Stimulated activated naive CD8-positive, alpha-beta T cell treated with anti-CD3 and anti-CD28 coated beads, Interleukin-15, Interleukin-2, amounts not matched to agents 100 ng/mL and 50 ng/mL, for 24 hours (primary cell): ENCODE measurements at regions not wholly inside any gene's neighbourhood (a gene's known extent, or its start where the extent isn't known, plus 50 kb on each side); places are given as distances from the start of the nearest gene placed in this dataset.
"Not testable (repeated sequence)": the region's sequence is repeated elsewhere in the genome, so short reads cannot be mapped to it uniquely, and the experiment has no call there.

Experiments used
- H3K27ac Mint-ChIP-seq: one replicate; pipeline ENCODE4 v1.8.0; 2021; ENCODE audit warnings: mild to moderate bottlenecking, mixed read lengths
- H3K27me3 Mint-ChIP-seq: one replicate; pipeline ENCODE4 v1.8.0; 2021; ENCODE audit warnings: mixed read lengths
- H3K36me3 Mint-ChIP-seq: one replicate; pipeline ENCODE4 v1.8.0; 2021; ENCODE audit warnings: low read depth, mixed read lengths
- H3K4me1 Mint-ChIP-seq: one replicate; pipeline ENCODE4 v1.8.0; 2021; ENCODE audit warnings: low read depth, mixed read lengths
- H3K4me3 Mint-ChIP-seq: one replicate; pipeline ENCODE4 v1.8.0; 2021; ENCODE audit warnings: mild to moderate bottlenecking, mixed read lengths
- H3K9me3 Mint-ChIP-seq: one replicate; pipeline ENCODE4 v1.8.0; 2021; ENCODE audit warnings: mixed read lengths

GRCh38 chr16:26475596-26475995 lies 591.1 kb upstream of the C16orf82 start:
- Mint-ChIP-seq H3K27me3 (peaks cover 7% of the 10 kb centered on the region), H3K9me3 (peaks cover 11% of the 10 kb centered on the region), H3K36me3 (no peaks in the 10 kb centered on the region), H3K4me1 (no peaks in the 10 kb centered on the region), H3K27ac (no peak overlapping the region), H3K4me3 (no peak overlapping the region)

- no peak overlapping the region for H3K27ac Mint-ChIP-seq
- H3K9me3 Mint-ChIP-seq = no peaks in the 10 kb centered on the region
- H3K4me1 Mint-ChIP-seq = no peaks in the 10 kb centered on the region
- H3K27me3 Mint-ChIP-seq = peaks cover 26% of the 10 kb centered on the region
- no peaks in the 10 kb centered on the region for H3K36me3 Mint-ChIP-seq
- H3K4me3 Mint-ChIP-seq = no peak overlapping the region
These were observed 575.5 kb upstream of the C16orf82 start for GRCh38 chr16:26491101-26491670.

- H3K4me1 Mint-ChIP-seq = no peaks in the 10 kb centered on the region
- H3K36me3 Mint-ChIP-seq = no peaks in the 10 kb centered on the region
- H3K4me3 Mint-ChIP-seq = no peak overlapping the region
- H3K9me3 Mint-ChIP-seq = no peaks in the 10 kb centered on the region
- H3K27ac Mint-ChIP-seq = no peak overlapping the region
- H3K27me3 Mint-ChIP-seq = peaks cover 29% of the 10 kb centered on the region
These were observed 574.8 kb upstream of the C16orf82 start for GRCh38 chr16:26491962-26492361.

GRCh38 chr16:26493751-26494150 lies 573.0 kb upstream of the C16orf82 start:
- H3K27ac Mint-ChIP-seq = no peak overlapping the region
- H3K9me3 Mint-ChIP-seq = no peaks in the 10 kb centered on the region
- H3K36me3 Mint-ChIP-seq = no peaks in the 10 kb centered on the region
- H3K27me3 Mint-ChIP-seq = peaks cover 32% of the 10 kb centered on the region
- no peak overlapping the region for H3K4me3 Mint-ChIP-seq
- H3K4me1 Mint-ChIP-seq = no peaks in the 10 kb centered on the region

GRCh38 chr16:26497896-26498295 lies 568.8 kb upstream of the C16orf82 start:
- Mint-ChIP-seq H3K4me3 (no peak overlapping the region), H3K27ac (no peak overlapping the region)

GRCh38 chr16:26500326-26500725 lies 566.4 kb upstream of the C16orf82 start:
- Mint-ChIP-seq H3K36me3 (no peaks in the 10 kb centered on the region), H3K27me3 (peaks cover 13% of the 10 kb centered on the region), H3K4me1 (no peaks in the 10 kb centered on the region), H3K27ac (no peak overlapping the region), H3K4me3 (no peak overlapping the region), H3K9me3 (no peaks in the 10 kb centered on the region)

More at GRCh38 chr16:26497896-26498295, 568.8 kb upstream of the C16orf82 start:
- H3K36me3 Mint-ChIP-seq = no peaks in the 10 kb centered on the region
- peaks cover 33% of the 10 kb centered on the region for H3K27me3 Mint-ChIP-seq
- no peaks in the 10 kb centered on the region for H3K4me1 Mint-ChIP-seq
- no peaks in the 10 kb centered on the region for H3K9me3 Mint-ChIP-seq

DNA sequence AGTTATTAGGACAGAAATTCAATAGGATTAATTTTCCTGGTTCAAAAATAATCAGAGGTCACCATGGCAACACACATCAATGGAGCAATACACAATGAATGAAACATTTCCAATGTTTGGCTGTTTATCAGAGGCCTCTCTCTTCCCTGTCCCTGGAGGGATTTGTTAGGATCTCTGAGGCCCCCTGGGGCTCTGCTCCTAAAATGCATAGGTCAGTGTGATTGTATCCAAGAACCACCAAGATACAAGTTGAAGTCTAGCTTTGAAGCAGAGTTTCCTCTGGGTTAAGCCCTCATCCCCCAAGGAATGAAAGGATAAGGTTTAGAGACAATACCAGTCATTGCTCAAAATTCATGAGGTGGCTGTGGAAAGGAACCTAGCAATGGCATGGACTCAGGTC lies 561.2 kb upstream of the C16orf82 start:
- H3K9me3 Mint-ChIP-seq = no peaks in the 10 kb centered on the region
- no peaks in the 10 kb centered on the region for H3K4me1 Mint-ChIP-seq
- no peaks in the 10 kb centered on the region for H3K36me3 Mint-ChIP-seq
- H3K27me3 Mint-ChIP-seq = peaks cover 10% of the 10 kb centered on the region
- no peak overlapping the region for H3K4me3 Mint-ChIP-seq
- H3K27ac Mint-ChIP-seq = no peak overlapping the region

DNA sequence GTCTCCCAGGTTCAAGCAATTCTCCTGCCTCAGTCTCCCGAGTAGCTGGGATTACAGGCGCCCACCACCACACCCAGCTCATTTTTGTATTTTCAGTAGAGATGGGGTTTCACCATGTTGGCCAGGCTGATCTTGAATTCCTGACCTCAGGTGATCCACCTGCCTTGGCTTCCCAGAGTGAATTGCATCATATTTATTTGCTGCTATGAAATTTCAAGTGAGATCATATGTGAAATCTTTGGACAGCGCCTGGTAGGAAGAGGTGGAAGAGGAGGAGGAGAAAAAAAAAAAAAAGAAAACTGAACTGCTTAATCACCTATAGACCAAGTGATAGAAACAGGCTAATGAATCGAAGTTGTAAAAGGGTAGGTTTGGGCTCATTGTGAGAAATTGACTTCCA lies 557.8 kb upstream of the C16orf82 start:
- H3K9me3 Mint-ChIP-seq, H3K4me1 Mint-ChIP-seq, H3K27me3 Mint-ChIP-seq, H3K36me3 Mint-ChIP-seq, H3K27ac Mint-ChIP-seq, H3K4me3 Mint-ChIP-seq: not testable (repeated sequence)

- Mint-ChIP-seq H3K36me3 (no peaks in the 10 kb centered on the region), H3K9me3 (no peaks in the 10 kb centered on the region), H3K4me3 (no peak overlapping the region), H3K27ac (no peak overlapping the region), H3K27me3 (peaks cover 14% of the 10 kb centered on the region), H3K4me1 (no peaks in the 10 kb centered on the region)
These were observed 555.8 kb upstream of the C16orf82 start for GRCh38 chr16:26510924-26511323.

- no peak overlapping the region for H3K27ac Mint-ChIP-seq
- H3K9me3 Mint-ChIP-seq = no peaks in the 10 kb centered on the region
- no peaks in the 10 kb centered on the region for H3K36me3 Mint-ChIP-seq
- peaks cover 15% of the 10 kb centered on the region for H3K27me3 Mint-ChIP-seq
- H3K4me3 Mint-ChIP-seq = no peak overlapping the region
- H3K4me1 Mint-ChIP-seq = no peaks in the 10 kb centered on the region
These were observed 555.3 kb upstream of the C16orf82 start for GRCh38 chr16:26511463-26511862.

- Mint-ChIP-seq H3K4me1 (no peaks in the 10 kb centered on the region), H3K27me3 (peaks cover 12% of the 10 kb centered on the region), H3K36me3 (no peaks in the 10 kb centered on the region), H3K4me3 (no peak overlapping the region), H3K27ac (no peak overlapping the region), H3K9me3 (no peaks in the 10 kb centered on the region)
These were observed 545.1 kb upstream of the C16orf82 start for GRCh38 chr16:26521626-26522025.

GRCh38 chr16:26524281-26524680 lies 542.4 kb upstream of the C16orf82 start:
- Mint-ChIP-seq H3K4me1 (no peaks in the 10 kb centered on the region), H3K9me3 (no peaks in the 10 kb centered on the region), H3K36me3 (no peaks in the 10 kb centered on the region), H3K4me3 (no peak overlapping the region), H3K27ac (no peak overlapping the region), H3K27me3 (peaks cover 16% of the 10 kb centered on the region)

GRCh38 chr16:26524846-26525245 lies 541.9 kb upstream of the C16orf82 start:
- Mint-ChIP-seq H3K9me3 (no peaks in the 10 kb centered on the region), H3K36me3 (no peaks in the 10 kb centered on the region), H3K4me3 (no peak overlapping the region), H3K27ac (no peak overlapping the region), H3K27me3 (peaks cover 16% of the 10 kb centered on the region), H3K4me1 (no peaks in the 10 kb centered on the region)

DNA sequence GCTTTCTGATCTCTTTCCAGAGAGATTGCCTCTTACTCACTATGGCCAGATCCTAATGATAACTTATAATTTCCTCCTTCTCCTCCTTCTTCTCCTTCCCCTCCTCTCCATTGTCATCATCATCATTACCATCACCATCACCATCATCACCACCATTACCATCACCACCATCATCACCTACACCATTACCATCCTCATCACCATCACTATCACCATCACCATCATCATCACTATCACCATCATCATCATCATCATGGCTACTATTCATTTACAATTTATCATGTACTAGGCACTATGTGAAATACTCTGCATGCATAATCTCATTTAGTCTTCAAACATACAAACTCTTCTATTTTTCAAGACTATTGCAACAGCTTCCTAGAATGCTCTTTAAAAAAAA lies 540.9 kb upstream of the C16orf82 start:
- Mint-ChIP-seq H3K4me3 (no peak overlapping the region), H3K36me3 (no peaks in the 10 kb centered on the region), H3K9me3 (no peaks in the 10 kb centered on the region), H3K27me3 (peaks cover 16% of the 10 kb centered on the region), H3K4me1 (no peaks in the 10 kb centered on the region), H3K27ac (no peak overlapping the region)

DNA sequence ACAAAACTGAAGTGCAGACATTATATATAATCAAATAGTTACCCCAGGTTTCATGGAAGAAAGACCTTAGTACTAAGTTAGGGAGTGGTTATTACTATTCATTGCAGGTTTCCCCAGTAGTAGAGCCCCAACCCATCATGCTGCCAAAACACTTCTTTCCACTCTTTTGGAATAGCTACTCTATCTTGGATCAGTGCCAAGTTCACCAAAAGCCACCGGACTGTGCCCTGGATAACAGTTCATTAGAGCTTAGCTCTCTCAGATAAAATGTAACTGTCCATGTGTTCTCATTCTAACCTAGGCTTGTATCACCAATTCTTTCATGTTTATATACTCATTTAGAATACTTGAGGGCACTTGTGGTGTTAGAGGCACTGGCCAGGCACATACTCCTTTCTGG lies 540.1 kb upstream of the C16orf82 start:
- Mint-ChIP-seq H3K4me3 (no peak overlapping the region), H3K36me3 (no peaks in the 10 kb centered on the region), H3K9me3 (no peaks in the 10 kb centered on the region), H3K4me1 (no peaks in the 10 kb centered on the region), H3K27me3 (peaks cover 16% of the 10 kb centered on the region), H3K27ac (no peak overlapping the region)

DNA sequence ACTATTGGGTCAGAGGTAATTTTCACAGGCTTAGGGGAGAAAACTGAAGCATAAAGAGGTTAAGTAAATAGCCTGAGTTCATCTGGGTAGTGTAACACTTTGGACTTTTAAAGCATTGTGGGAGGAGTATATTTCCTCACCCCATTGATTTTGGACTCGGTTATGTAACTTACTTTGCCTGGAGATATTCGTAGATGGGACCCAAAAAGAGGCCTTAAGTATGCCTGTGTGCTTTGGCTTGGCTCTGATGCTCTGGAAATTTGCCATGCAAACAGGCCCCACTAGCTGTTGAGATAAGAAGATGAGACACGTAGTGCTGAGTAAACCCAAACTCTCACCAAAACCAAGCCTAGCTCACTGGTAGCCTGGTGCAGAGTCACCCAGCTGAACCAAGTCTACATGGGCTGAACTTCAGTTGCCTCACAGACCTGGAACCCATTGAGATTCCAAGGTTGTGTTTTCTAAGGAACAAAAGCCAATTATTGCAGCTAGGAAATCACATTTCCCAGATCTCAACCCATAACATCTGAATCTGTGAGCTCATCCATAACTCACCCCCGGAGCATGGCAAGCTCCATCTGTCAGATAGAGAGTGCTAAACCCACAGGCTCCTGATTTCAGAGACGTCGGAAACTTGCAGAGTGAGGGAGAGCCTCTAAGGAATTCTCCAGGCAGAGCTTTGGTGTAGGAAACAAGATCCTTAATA lies 536.0 kb upstream of the C16orf82 start:
- H3K27ac Mint-ChIP-seq = no peak overlapping the region
- no peaks in the 10 kb centered on the region for H3K36me3 Mint-ChIP-seq
- H3K4me3 Mint-ChIP-seq = no peak overlapping the region
- no peaks in the 10 kb centered on the region for H3K4me1 Mint-ChIP-seq
- H3K9me3 Mint-ChIP-seq = no peaks in the 10 kb centered on the region
- peaks cover 21% of the 10 kb centered on the region for H3K27me3 Mint-ChIP-seq
